NOMO-1 treated with DMSO at 0.1 percent for 48 hours (cell line): ENCODE measurements at regions not wholly inside any gene's neighbourhood (a gene's known extent, or its start where the extent isn't known, plus 50 kb on each side); places are given as distances from the start of the nearest gene placed in this dataset.

Experiments
- DNase-seq: peaks from one replicate; lab custom pipeline; 2025; ENCODE audit not compliant: unreplicated experiment; lab: John Stamatoyannopoulos, UW

GRCh38 chr10:129361676-129362376 lies 105.2 kb upstream of the MGMT start:
- DNase-seq = no peak

DNA sequence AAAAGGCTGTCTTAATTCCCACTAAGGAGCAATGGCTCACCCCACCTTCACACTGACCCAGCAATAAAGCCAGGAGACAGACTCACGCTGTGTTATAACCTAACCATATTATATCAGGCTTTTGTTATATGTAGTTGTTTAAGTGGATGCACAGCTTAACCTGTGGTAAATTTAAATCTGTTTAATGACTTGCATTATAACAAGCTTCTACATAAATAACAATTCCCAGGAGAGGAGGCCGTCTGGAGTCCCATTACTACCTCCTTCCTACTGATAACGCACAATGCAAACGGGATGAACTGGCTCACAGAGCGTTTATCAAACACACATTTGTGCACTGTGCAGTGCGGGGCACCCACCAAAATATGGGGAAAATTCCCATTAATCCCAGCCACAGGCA lies 102.1 kb upstream of the MGMT start:
- DNase-seq = no peak

DNA sequence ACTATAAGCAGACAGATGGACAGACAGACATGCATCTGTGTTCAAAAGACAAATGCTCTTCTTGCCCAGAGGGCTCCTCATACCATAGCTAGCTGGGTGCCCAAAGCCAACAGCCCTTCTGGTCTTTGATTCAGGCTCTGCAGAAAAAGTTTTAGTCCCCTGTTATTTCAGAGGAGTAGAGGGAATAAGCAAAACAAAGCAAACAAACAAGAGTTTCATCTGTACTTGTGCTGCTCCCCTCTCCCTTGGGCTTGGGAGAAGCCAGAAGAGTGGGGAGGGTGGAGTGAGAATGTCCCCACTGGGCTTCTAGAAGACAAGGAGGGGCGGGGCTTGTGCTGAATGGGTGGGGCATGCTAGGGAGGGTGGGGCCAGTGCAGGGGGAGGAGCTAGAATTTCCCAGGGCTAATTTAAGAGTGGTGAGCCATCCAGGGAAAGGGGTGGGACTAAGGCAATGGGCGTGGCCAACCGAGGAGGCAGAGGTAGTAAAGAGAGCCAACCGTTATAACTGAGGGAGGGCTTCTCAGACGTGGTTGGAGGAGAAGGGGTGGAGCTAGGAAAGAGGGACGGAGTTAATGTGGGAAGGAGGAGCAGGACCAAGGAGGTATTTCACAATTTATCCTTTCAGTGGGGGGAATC lies 101.2 kb upstream of the MGMT start:
- DNase-seq = no peak

DNA sequence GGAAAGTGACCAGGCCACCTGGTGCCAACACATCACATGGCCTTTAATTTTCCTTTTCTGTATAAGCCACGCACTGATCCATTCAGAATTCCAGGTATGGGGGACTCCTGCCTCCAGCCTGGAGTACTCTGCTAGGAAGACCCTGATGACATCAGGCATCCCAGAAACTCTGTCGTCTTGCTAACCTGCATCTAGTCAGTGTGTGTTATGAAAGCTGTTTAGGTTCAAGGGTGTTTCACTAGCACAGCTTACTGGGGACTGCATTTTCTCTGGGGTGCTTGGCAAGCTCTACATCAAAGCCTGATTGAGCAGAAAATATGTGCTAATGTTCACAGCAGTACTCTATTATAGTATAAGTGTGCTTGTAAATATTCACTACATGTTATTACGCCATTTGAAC lies 100.6 kb upstream of the MGMT start:
- no peak for DNase-seq

- DNase-seq = no peak
Measured at GRCh38 chr10:129369566-129369965, 97.5 kb upstream of the MGMT start.

DNA sequence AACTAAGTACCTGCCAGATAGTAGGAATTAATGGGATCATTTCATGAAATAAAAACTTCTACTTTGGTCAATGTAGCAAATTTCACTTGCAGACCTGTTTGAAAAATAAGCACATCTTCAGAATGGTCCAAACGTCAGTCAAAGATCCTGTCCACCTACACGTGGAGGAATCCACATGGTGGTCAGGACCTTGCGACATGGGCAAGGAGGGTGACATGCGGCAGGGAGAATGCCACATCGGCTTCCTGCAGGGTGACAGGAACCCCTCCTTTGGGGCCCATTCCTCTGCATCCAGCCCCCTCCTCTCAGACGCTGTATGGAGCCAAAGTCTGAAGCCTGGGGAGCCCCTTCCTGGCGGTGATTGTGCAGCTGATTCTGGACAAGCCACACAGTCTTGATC lies 95.5 kb upstream of the MGMT start:
- DNase-seq = no peak

DNA sequence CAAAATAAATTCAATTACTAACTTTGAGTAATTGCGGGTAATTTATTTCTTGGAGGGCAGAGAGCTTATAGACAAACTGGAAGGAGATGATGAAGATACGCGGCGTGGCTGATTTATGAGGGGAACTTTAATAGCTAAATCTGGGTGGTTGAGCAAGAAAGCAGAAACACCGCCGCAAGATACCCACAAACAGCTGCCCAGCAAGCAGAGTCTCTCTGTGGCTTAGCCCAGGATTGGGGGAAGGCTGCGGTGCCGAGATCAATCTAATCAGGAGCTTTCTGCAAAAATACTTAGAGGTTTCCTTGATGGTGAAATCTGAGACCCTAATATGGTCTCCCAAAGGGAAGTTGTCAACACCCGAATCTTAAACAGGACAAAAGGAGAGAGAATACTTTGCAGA lies 94.9 kb upstream of the MGMT start:
- DNase-seq = peak; percentile 73

DNA sequence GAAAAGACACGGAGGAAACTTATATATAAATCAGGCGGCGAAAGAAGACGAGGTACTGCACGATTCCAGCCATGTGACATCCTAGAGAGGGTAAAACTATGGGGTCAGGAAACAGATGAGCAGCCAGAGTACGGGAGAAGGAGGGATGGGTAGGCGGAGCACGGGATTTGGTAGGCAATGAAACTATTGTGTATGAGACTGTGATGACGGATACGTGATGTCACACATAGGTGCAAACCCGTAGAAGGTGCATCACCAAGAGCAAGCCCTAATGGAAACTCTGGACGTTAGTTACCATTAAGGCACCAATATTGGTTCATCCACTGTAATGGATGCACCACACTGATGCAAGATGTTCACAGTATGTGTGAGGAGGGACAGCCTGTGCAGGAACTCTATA lies 93.8 kb upstream of the MGMT start:
- no peak for DNase-seq

- DNase-seq = no peak
Measured at GRCh38 chr10:129373718-129374117, 93.3 kb upstream of the MGMT start.

- DNase-seq = no peak
Measured at GRCh38 chr10:129375171-129375570, 91.9 kb upstream of the MGMT start.

- no peak for DNase-seq
Measured at GRCh38 chr10:129375912-129376311, 91.1 kb upstream of the MGMT start.

DNA sequence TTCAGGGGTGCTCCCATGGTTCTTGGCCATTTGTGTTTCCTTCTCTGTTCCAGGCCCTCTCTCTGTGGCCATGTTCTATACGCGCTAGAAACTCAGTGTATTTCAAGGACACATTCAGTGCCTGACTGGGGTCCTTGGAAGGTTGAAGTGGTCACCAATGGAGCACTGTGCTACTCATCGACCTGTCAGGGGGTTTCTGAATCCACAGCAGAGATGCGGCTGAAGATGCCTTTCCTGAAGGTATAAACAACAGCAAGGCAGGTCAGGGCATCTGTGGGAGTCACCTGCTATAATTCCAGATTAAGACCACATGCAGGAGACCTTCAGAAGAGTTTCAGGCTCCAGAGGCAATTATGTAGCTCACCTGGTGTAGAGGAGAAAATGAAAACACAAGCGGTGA lies 86.8 kb upstream of the MGMT start:
- DNase-seq = no peak

GRCh38 chr10:129381741-129382140 lies 85.3 kb upstream of the MGMT start:
- no peak for DNase-seq

GRCh38 chr10:129382401-129382800 lies 84.6 kb upstream of the MGMT start:
- DNase-seq = no peak

DNA sequence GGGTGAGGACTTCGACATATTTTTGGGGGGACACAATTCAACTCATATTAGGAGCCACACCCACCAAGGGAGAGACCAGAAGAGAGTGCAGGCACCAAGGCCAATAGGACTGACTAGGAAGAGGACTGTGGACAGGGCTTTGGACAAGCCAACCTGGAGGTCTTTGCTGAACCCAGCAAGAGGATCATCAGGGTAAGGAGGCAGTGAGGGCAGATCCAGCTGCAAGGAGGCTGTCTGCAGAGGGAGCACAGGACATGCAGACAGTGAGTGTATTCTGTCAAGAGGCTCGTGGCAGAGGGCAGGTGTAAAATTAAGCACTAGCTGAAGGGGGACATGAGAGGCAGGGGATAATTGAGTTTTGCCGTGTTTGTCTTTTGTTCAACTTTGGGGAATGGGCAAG lies 83.4 kb upstream of the MGMT start:
- no peak for DNase-seq

GRCh38 chr10:129385600-129385999 lies 81.4 kb upstream of the MGMT start:
- DNase-seq = no peak

- no peak for DNase-seq
Measured at GRCh38 chr10:129386415-129387257, 80.4 kb upstream of the MGMT start.

GRCh38 chr10:129387258-129387525 lies 79.8 kb upstream of the MGMT start:
- DNase-seq = no peak

GRCh38 chr10:129388435-129388834 lies 78.6 kb upstream of the MGMT start:
- no peak for DNase-seq

GRCh38 chr10:129389194-129389593 lies 77.8 kb upstream of the MGMT start:
- DNase-seq = no peak

DNA sequence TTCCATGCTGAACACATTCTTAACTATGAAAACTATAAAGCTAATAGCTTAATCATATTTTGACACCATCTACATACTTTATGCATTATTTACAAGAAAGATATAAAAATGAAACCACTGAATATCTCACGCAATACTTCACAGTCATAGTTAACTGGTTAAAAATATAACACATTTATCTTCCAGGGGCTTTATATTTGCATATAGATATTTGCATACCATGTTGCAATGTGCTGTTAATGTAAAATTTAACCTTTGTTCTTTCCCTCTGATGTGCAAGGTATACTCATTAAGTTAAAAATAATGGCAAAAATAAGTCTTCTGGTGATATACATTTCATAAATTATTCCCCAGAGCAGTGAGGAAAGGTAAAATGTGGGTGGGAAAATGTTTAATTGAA lies 76.9 kb upstream of the MGMT start:
- DNase-seq = no peak

- DNase-seq = no peak
Measured at GRCh38 chr10:129390726-129391125, 76.3 kb upstream of the MGMT start.
